Stimulated activated CD4-positive, alpha-beta T cell treated with anti-CD3 and anti-CD28 coated beads, Interleukin-1b, Interleukin-23, amount 100 ng/mL, for 1 hour (primary cell): ENCODE measurements at regions not wholly inside any gene's neighbourhood (a gene's known extent, or its start where the extent isn't known, plus 50 kb on each side); places are given as distances from the start of the nearest gene placed in this dataset.
"Not testable (repeated sequence)": the region's sequence is repeated elsewhere in the genome, so short reads cannot be mapped to it uniquely, and the experiment has no call there.

Experiments used
- DNase-seq, 2 donors: peaks; one replicate each; pipeline ENCODE4 v3.0.0-alpha.2; 2020; ENCODE audit warnings: low read depth in 2 of 2

DNA sequence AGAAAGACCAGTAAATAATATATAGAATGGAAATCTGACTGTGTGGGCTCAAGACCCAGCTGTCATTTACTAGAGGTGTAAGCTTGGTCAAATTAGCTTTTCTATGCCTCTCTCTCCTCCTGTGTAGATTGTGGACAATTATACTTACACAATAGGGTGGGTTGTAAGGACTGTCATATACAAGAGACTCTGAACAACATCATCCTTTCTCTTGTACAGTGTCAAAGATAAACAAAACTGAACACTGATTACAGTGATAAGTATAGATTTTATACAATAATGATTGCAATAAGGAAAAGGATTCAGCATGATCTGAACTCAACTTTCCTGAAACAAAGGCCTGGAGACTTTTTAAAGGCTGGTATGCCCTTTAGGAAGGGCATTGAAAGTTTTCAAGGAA, 429.2 kb upstream of the HS3ST1 start:
- no peak for DNase-seq

DNA sequence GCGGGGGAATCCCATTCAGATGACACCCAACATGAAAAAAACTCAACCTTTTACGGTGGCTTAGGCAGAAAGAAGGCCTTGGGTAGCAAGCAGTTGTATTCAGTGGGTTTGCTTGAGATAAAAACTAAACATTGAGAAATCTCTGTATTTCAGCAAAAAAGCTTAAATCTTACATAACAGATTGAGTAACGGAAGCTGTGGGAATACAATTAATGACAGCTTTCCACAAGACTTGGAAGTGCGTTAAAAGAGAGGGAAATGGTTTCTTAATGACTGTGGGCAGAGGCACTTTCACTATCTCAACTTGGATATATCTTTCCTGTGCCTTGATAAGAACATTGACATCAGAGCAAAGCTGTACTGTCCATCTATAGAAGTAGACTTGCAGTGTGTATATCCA, 418.5 kb upstream of the HS3ST1 start:
- no peak for DNase-seq

DNA sequence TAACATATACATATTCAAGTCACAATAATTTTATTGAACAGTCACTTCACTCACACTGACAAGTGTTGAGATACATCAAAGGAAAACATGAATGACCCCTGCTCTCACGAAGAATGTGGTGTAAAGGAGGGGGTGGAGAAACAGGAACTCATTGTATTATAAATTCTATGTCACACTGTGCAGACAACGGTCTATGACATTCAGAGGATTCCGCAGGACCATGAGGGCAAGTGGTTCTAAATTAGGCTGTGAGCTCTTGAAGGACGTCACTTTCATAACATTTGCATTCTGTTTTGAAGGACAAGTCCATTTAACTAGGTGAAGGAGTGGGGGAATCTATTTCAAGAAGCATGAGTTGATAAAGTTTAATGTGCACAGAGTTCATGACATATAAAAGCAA, 415.2 kb upstream of the HS3ST1 start:
- DNase-seq = no peak

DNA sequence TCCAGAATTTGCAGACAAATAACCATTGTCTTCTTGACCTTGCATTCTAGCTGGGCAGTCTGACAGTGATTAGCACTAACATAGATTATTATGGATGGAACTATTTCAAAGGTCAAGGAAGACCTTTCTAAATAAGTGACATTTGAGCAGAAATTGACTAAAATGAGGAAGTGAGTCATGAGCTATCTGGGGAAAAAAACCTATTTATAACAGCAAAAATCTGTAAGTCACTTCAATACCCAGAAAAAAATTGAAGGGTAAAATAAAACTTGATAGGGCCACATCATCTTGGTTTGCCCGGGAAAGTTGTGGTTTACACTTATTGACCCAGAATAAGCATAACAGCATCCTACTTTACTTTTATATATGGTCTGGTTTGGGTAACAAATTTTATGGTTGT, 414.6 kb upstream of the HS3ST1 start:
- no peak for DNase-seq

DNA sequence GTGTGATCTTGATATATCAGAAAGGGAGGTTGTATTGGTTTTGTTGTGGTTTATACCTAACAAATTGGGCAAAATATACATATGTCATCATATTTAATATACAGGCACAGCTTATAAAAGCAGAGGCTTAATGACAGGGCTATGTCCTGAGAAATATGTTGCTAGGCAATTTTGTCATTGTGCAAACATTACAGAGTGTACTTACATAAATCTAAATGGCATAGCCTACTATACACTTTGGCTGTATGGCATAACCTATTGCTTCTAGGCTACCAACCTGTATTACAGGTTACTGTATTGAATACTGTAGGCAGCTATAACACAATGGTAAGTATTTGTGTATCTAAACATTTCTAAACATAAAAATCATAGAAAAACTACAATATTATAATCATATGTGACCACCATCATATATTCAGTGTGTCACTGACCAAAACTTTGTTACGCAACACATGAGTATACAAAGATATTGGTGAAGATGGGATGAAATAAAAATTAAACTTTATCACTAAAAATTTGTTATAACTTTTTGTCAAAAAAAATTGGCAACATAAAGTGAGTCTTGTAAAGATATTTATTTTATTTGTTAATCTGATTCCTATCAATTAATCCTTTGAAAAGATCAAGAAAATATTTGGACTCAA, 414.0 kb upstream of the HS3ST1 start:
- DNase-seq = no peak

DNA sequence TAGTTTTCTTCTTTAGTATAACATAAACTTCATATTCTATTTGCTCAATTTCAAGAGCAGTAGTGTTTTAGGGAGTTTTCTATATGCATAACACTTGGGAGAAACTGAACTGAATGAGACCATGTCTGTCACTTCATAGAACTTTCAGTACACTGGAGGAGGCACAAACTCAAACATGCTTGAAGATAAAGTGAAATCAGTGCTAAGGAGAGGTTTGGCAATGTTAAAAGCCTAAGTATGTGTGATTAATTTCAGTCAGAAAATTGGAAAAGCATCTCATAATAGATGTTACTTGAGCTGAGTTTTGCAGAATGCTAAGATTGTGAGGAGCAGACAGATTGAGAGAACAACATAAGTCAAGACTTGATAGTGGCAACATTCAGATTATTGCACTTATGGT, 411.2 kb upstream of the HS3ST1 start:
- DNase-seq = no peak

DNA sequence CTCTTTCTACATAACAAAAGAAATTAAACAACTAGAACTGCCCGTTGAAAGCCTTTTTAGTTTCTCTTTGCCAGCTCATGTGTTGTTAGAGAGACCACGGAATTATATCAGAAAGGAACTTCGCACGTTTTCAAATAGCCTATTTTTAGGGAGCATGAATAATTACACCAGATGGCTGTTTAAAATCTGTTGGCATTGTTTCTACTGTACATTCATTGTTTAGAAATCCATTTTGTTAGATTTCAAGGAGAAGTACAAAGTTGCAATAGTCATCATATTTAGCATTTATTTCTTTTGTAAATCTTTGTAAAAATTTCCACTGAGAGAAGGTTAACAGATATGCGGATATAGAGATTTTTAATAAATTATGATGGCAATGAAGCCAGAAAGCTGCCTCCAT, 403.0 kb upstream of the HS3ST1 start:
- no peak for DNase-seq

DNA sequence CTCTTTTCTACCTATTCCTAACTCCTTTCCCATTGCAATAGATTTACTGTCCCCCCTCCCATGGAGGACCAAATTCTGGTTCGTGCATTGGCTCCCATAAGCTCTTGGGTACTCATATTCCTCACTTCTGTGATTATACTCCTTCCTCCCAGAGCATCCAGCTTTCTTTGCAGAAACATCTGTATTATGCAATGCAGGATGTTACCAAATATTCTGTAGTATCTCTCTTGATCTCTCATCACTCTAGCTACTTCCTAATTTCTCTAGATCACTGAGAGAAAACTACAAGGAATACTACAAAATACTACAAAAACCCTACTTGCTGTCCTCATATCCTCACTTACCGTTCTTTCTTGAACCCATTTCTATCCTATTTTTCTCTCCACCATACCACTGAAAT, 395.9 kb upstream of the HS3ST1 start:
- DNase-seq = no peak

DNA sequence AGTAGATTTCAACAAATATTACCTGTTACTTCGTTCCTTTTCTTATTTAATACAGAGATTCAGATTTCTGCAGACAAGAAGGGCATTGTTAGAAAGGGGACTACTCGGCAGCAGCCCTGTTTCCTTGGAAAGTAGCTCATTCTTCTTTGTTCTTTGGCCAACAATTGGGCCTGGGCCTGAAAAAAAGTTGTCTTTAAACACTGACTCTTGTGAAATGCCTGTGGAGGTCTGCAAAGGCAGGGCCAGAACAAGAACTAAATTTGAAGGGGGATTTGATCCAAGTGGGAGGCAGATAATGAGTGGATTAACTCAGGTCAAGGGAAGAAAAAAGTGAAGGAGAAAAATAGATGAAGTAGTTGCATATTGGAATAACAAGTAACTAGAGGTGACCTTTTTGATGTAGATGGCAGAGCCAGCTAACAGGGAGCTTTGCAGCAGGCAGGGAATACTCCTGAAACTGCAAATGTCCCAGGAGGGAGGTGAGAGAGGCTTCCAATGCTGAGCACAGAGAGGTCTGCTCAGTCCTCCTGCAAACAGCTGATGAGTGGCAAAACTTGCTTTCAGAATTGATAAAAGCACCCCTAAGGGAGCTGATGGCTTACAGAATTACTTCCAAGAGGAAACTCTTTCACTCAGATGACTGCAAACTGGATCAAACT, 393.2 kb upstream of the HS3ST1 start:
- DNase-seq = no peak

DNA sequence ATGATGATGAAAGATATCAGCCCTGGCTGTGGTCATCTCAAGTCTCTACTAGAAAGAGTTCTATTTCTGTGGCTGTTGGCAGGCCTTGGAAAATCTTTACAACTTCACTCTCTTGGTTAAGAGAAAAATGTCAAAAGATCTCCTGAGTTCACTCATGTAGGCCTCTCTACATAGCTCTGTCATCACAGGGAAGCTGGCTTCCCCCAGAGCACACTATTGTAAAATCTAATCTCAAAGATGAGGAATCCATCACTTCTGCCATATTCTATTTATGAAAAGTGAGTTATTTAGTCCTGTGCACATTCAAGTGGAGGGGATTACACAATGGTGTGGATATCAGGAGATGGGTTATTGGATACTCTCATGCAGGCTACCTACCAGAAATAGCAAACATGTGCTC, 388.4 kb upstream of the HS3ST1 start:
- no peak for DNase-seq

DNA sequence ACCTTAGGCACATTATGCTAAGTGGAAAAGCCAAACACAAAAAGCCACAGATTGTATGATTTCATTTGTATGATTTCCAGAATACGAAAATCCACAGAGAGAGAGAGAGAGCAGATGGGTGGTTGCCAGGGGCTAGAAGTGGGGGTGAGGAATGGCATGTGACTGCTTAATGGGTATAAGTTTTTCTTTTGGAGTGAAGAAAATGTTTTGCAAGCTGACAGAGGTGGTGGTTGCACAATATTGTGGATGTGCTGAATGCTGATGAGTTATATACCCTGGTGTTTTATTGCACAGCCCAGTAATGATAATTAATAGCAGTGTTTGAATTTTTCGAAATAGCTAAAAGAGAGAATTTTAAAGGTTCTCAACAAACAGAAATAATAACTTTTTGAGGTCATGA, 386.1 kb upstream of the HS3ST1 start:
- no peak for DNase-seq

DNA sequence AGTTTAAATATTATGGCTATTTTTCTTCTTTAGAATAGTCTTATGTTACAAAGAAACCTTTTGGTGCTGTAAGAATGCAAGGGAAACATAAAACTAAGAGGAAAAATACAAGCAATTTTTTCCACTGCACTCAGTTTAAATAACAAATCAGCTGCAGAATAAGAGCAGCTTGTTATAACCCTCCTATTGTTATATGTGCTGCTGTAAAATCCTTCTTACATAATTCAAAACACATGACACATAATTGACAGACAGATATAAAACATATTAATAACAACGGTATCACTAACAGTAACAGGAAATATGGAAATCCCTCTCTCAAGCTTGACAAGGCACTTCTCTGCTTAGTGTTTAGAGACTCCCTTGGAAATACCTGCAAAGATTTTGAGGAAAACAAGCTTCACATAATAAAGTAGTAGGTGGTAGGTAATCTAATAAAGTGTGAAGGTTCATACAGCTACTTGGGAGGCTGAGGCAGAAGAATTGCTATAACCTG, 385.3 kb upstream of the HS3ST1 start:
- DNase-seq = no peak

DNA sequence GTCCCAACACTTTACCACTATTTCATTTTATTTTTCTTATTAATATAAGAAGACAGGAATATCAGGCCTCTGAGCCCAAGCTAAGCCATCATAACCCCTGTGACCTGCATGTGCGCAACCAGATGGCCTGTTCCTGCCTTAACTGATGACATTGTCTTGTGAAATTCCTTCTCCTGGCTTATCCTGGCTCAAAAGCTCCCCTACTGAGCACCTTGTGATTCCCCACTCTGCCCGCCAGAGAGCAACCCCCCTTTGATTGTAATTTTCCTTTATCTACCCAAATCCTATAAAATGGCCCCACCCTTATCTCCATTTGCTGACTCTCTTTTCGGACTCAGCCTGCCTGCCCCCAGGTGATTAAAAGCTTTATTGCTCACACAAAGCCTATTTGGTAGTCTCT, 382.8 kb upstream of the HS3ST1 start:
- not testable (repeated sequence) for DNase-seq

DNA sequence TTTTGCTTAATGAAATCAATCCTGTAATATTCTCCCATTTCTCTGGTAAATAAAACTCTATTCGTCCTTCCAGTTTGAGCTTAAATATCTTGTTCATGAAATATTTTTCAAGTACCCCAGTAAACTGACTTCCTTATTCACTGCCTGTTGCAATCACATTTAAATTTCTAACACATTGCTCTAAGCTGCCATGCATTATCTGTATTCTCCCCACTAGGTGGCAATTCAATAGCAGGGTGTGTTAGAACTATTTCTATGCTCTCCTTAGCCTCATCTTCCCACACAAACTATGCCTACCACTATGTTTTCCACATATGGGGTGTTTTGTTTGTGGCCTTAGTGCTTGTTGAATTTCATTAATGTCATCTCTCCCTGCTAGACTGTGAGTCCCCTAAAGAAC, 377.1 kb upstream of the HS3ST1 start:
- DNase-seq = no peak

DNA sequence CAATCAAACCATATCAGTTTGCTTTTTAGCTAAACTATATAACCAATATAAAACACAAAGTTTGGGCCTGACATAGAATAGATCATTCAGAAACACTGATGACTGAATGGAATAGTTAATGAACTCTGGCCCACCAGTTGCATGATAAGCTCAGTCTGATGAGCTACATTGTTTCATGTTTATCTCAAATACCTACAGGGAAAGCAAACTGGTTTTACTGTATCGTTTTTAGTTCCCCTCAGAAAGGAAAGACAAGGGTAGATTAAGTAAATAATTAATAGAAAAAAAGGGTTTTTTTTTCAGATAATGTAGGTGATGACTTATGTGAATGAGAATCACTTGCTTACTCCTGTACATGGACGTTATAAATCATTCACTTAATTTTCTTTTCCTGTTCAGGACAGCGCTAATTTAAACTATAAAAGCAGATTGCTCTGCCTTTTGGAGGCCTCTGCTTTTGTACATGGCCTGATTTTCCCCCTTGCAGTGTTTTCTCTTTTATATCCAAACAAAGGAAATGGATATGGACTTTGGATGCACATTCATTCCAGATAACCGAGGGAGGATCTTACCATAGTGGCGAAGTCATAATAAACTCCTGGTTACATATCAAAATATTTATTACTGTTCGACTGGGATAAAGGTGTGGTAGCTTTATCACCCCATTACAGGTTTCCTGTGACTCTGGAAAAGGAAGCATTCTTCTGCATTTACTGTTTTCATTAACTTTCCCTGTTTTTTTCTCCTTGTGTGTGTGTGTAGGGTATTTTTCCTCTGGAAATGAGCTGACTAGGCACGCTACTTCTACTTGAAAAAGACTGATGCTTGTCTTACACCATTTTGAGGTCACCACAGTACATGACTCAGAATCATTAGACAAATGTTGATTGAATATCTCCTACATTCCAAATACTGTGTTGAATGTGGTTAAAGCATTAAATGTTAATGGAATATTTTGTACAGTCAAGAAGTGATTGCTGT, 373.1 kb upstream of the HS3ST1 start:
- DNase-seq = no peak

DNA sequence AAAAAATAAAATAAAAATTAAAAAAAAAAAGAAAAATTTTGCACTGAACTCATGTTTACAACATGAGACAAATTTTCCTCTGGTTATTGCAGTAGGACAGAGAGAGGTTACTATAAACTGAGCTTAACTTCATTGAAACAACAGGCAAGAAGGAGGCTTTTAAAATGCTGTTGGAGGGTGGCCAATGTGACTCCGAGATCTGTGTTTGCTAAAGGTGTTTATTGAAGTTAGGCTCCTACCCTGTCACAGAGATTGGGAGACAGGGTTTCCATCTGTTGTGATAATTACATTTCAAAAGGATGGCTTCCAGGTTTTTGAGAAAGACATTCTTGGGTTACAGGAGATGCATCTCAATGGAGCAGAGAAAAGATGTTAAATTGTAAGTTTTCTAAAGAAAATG, 370.5 kb upstream of the HS3ST1 start:
- no peak for DNase-seq

DNA sequence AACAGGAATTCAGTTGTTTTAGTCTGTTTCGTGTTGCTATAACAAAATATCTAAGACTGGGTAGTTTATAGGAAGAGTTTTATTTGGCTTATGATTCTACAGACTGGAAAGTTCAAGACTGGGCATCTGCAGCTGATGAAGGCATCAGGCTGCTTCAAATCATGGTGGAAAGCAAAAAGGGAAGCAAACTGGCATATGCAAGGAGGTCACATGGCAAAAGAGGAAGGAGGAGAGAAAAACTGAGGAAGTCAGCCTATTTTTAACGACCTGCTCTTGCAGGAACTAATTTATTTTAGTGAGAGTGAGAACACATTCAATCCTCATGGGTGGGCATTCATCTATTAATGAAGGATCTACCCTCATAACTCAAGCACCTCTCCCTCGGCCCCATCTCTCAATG, 363.1 kb upstream of the HS3ST1 start:
- no peak for DNase-seq

DNA sequence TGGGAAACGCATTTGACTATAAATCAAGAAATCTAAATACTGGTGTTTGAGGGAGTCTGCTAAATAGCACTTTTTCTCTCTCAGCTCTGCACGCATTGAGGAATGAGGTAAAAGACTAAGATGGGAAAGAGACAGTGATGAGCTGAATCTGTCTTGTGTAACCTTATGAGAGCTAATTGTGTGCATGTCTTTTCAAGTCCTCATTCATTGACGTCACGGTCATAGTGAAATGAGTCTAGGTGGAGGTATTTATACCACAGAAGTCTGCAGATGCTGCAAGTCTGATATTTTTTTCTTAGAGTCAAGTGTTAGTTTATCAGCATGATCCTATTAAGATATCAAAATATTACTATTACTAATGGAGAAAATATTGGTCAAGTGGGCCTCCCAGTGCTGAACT, 361.5 kb upstream of the HS3ST1 start:
- no peak for DNase-seq

DNA sequence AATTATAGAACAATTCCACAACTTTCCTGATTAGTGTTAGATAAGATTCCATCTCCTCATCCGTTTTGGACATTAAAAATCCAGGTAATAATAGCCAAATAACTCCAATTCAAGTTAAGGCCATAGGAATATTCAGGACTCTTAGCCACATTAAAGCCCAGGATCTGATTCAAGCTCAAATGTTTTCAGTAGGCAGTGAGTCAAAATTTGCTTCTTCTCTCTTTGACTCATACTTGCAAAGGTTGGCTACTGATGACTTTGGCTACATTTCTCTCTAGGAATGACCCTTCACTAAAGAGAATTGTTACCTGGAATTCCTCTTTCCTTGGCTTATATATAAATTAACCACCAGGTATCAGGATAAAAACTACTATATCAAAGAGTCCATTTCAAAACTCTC, 354.9 kb upstream of the HS3ST1 start:
- DNase-seq = no peak

DNA sequence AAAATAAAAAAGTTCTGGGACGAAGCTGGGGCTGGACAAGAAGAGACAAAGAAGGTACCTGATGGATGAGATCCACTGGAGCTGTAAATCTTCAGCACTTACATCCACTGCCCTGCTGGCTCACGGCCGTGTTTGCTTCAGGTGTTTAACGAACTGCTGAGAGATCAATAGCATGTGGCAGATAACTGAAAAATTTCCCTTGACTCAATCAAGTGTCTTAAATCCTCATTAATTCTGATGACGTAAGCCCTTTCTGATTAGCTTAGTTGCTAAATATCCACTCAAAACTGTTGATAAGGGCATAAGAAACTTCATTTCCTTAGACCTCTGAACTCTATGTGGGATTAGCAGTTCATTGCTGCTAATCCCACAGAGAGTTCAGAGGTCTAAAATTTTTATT, 354.2 kb upstream of the HS3ST1 start:
- DNase-seq = no peak

DNA sequence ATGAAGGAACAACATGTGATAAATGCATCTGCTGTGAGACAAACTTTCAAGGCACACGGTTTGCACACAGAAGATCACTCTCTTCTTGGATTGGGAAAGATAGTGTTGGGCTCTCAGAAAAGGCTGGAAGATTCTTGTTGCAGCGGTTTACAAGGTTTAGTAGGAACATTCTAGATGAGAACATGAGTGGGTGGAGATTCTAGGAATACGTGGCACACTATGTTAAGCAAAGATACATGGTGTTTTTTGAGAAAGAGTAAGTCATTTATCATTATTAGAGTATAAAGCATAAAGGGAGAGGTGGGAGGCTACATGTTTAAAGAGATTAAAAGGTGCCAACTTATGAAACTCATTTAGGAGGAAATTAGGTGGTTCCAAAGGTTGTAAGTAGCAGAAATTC, 348.8 kb upstream of the HS3ST1 start:
- no peak for DNase-seq

DNA sequence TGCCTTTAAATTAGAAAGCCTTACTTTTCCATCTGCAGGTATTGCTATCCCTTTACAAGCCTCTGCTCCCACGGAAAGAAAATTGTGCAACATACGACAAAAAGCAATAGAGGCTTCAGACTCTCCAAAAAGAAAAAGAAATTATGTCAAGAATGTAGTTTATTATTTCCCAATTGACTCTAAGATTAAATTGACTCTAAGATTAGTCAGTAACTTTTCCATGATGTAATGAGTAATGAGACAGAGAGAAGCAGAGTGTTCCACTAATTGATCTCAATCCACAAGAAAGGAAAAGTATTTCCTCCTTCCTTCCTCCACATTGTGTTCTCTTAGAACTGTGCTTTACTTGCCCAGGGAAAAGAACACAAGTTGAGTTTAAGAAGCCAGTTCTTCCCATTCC, 345.7 kb upstream of the HS3ST1 start:
- no peak for DNase-seq

DNA sequence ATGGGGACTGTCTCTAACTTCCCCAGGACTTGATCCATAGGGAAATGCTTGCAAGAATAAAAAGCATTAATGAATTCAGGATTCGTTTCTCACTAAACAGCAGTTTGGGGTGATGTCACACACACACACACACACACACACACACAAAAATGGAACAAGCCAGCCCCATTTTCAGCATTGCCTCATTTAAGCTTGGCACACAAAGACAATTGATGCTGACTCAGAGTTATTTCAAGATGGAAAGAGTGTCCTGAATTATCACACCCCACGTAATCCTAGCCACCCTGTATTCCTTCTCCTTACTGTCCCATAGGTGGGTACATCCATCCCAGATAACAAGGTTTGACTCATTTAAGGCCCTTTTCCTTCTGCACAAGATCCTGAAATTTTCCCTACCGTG, 345.1 kb upstream of the HS3ST1 start:
- no peak for DNase-seq
